Right atrium auricular region (tissue), 2 donors: ENCODE measurements at regions not wholly inside any gene's neighbourhood (a gene's known extent, or its start where the extent isn't known, plus 50 kb on each side); places are given as distances from the start of the nearest gene placed in this dataset.

Experiments used
- DNase-seq: peaks from one replicate; pipeline ENCODE4 v3.0.0-alpha.2; 2019; ENCODE audit warnings: low spot score
- H3K27ac ChIP-seq, 2 donors: fragments of 200-600 bp; sonication (generic); 1 replicate in 1 of 2; 2 replicates in 1 of 2; pipeline ENCODE4 v1.5.1; 2016 to 2019
- H3K27me3 ChIP-seq, 2 donors: fragments of 200-600 bp; sonication (generic); one replicate each; pipeline versions ENCODE4 v1.5.1 to v1.6.0; 2017 to 2019
- H3K36me3 ChIP-seq: fragments of 200-600 bp; sonication (generic); one replicate; pipeline ENCODE4 v1.5.1; 2016
- H3K4me1 ChIP-seq, 2 donors: fragments of 200-600 bp; sonication (generic); one replicate each; pipeline versions ENCODE4 v1.5.1 to v1.6.0; 2017 to 2019
- H3K4me3 ChIP-seq, 2 donors: fragments of 200-600 bp; sonication (generic); 1 replicate in 1 of 2; 2 replicates in 1 of 2; pipeline ENCODE4 v1.5.1; 2017 to 2019; ENCODE audit warnings: mild to moderate bottlenecking in 1 of 2, moderate library complexity in 1 of 2
- H3K9me3 ChIP-seq, 2 donors: fragments of 200-600 bp; sonication (generic); one replicate each; pipeline ENCODE4 v1.5.1; 2019
- TF ChIP-seq, protein P1 (sequence below), 2 donors: fragments of 200-600 bp; sonication (generic); IDR thresholded peaks; one replicate each; pipeline ENCODE4 v1.5.1; 2019; ENCODE audit warnings: antibody characterized with exemption in 2 of 2

DNA sequence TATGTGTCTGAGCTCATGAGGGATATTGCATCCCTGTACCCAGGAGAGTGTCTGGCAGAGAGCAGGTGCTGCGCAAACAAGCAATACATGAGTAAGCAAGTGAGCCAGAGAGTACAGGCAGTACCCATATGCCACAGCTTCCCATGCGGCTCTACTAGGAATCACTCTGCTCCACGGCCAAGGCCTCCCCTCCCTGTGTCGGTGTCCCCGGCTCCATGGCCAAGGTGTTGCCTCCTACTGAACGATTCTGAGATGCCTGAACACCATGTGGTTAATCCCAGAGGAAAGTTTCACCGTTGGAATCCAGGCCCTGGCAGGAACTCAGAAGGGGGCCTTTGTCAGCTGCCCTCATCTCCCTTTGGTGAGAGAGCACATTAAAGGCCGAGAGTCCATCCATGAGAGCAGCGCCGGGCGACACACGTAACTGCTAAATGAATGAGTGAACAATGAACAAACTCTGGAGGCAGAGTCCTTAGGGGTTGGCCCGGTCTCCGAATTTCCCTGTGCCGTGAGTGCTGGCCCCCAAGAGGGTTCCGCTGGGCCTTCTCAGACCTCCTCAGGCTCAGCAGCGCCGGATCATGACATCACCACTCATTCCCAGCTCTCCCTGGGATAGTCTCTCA is 136.0 kb upstream of the FAM20C start:
- Histone ChIP-seq H3K4me1 (no peaks in the 10 kb centered on the region), H3K36me3 (no peaks in the 10 kb centered on the region), H3K27me3 (no peaks in the 10 kb centered on the region), H3K9me3 (no peaks in the 10 kb centered on the region), H3K4me3 (no peak overlapping the region), H3K27ac (no peak overlapping the region)
- DNase-seq: no peak
- TF ChIP-seq, protein P1, sequence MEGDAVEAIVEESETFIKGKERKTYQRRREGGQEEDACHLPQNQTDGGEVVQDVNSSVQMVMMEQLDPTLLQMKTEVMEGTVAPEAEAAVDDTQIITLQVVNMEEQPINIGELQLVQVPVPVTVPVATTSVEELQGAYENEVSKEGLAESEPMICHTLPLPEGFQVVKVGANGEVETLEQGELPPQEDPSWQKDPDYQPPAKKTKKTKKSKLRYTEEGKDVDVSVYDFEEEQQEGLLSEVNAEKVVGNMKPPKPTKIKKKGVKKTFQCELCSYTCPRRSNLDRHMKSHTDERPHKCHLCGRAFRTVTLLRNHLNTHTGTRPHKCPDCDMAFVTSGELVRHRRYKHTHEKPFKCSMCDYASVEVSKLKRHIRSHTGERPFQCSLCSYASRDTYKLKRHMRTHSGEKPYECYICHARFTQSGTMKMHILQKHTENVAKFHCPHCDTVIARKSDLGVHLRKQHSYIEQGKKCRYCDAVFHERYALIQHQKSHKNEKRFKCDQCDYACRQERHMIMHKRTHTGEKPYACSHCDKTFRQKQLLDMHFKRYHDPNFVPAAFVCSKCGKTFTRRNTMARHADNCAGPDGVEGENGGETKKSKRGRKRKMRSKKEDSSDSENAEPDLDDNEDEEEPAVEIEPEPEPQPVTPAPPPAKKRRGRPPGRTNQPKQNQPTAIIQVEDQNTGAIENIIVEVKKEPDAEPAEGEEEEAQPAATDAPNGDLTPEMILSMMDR (IDR thresholded peaks at IDR 0.05): no peak

DNA sequence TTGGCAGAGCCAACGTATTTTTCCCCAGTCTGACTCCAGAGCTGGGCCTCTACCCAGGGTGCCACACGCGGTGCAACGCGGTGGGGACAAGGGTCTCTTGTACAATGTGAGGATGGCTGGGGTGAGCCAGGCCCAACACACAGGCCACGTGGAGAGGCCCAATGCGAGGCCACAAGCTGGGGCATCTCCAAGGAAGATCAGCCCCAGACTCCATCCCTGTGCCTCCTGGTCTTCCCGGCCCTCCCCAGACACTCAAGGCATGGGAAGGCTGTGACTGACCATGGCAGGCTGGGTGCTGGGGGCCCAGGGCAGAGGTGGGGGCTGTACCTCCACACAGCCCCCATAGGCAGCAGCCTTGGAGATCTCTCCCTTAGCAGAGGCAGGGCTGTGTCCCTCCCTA is 135.3 kb upstream of the FAM20C start:
- no peak for DNase-seq

DNA sequence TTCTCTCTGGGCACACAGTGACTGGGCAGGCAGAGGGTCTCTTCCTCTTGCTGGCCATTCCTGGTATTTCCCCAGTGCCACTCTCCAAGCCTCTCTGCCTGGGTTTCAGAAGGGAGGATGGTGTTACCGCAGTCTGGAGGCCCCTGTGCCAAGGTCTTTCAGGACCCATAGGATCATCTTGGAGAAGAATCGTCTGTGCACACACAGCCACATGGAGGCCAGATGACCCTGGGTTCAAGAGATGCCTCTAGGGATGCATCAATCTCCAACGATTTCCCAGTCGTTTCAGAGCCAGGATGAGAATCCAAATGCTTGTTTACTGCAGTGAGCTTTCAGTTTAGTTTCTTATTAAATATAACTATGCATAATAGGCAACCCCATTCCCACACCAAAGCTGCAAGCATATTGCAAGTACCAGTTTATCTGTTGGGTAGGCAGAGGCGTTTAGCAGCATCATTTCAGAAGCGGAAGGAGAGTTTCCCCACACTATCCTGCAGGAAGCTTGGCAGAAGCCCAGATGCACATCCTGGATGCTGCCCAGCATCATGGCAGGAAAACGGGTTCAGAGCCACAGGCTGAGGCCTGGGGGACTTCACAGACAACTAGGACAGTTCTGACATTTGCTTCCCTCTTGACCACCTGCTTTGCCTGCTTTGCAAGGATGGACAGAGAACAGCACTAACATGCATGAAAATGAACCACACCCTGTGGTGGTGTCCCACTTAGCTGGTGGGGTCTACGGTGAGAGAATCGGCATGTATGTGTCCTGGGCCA is 134.7 kb upstream of the FAM20C start:
- Histone ChIP-seq H3K4me3 (no peak overlapping the region), H3K4me1 (no peaks in the 10 kb centered on the region), H3K27me3 (no peaks in the 10 kb centered on the region), H3K27ac (no peak overlapping the region), H3K36me3 (no peaks in the 10 kb centered on the region), H3K9me3 (no peaks in the 10 kb centered on the region)
- TF ChIP-seq, protein P1 (IDR thresholded peaks at IDR 0.05): no peak
- no peak for DNase-seq

More for the DNA sequence above, 135.3 kb upstream of the FAM20C start:
- H3K4me3 ChIP-seq: no peak overlapping the region
- H3K9me3 ChIP-seq: no peaks in the 10 kb centered on the region
- H3K4me1 ChIP-seq: no peaks in the 10 kb centered on the region
- TF ChIP-seq, protein P1 (IDR thresholded peaks at IDR 0.05): no peak
- H3K36me3 ChIP-seq: no peaks in the 10 kb centered on the region
- H3K27ac ChIP-seq: no peak overlapping the region
- H3K27me3 ChIP-seq: no peaks in the 10 kb centered on the region

DNA sequence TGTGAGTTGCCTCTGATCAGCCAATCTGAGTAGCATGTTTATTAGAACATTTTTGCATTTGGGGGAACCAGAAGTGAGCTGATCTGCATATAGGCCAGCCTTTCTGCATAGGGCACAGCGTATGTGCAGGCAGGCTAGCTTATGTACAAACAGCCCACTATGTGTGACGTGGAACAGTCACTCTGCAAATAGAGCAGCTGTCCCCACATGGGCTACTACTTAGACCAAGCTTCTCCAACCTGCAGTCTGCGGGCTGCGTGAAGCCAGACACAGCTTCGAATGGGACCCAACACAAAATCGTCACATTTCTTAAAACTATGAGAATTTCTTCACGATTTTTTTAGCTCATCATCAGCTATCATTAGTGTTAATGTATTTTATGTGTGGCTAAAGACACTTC is 134.1 kb upstream of the FAM20C start:
- DNase-seq: no peak
- Histone ChIP-seq H3K36me3 (no peaks in the 10 kb centered on the region), H3K27ac (no peak overlapping the region), H3K4me3 (no peak overlapping the region), H3K4me1 (no peaks in the 10 kb centered on the region), H3K9me3 (no peaks in the 10 kb centered on the region), H3K27me3 (no peaks in the 10 kb centered on the region)
- TF ChIP-seq, protein P1 (IDR thresholded peaks at IDR 0.05): no peak

DNA sequence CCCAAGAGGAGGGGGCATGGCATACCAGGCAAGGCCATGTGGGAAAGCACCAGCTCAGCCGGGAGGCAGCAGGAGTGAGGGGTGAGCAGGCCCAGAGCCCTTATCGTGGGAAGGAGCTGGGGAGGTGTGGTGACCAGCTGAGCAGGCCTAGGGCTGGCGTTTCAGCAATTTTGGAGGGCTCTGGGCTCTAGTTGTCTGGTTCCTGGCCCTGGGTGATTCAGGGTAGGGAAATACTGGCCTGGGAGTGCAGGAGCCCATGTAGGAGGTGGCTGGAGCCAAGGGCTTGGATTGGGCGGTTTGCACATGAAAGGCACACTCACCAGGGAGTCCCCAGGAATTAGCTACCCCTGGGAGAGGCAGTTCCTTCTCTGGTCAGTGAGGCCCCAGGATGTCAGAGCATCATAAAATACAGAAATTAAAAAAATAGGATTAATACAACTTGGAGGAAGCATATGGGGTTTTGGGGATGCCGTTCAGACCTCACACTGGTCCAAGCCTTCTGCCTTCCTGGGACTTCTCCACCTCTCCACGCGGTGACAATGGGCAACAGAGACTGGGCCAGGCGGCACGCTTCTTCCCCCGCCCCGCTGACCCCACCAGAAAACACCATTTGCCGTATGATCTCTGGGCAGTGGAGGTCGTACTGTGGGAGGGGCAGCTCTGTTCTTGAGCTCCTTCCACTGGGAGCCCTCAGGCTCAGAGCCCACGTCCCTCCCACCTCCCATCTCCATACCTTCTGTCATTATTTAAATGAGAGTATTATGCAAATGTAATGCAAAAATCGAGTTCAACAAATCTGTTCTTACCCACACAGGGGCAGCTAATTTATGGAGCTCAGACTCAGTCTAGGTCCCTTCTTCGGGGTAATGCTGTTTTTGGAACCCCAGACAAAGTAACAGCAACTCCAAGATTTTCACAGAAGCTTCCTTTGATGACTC is 133.0 kb upstream of the FAM20C start:
- Histone ChIP-seq H3K9me3 (no peaks in the 10 kb centered on the region), H3K4me1 (peaks cover 0 to 5% of the 10 kb centered on the region in 2 donors), H3K27ac (no peak overlapping the region), H3K36me3 (no peaks in the 10 kb centered on the region), H3K4me3 (no peak overlapping the region), H3K27me3 (no peaks in the 10 kb centered on the region)
- no peak for DNase-seq
- TF ChIP-seq, protein P1 (IDR thresholded peaks at IDR 0.05): no peak
